IPS-18a (cell line): ENCODE measurements at regions not wholly inside any gene's neighbourhood (a gene's known extent, or its start where the extent isn't known, plus 50 kb on each side); places are given as distances from the start of the nearest gene placed in this dataset.

Source experiments
- H3K27ac ChIP-seq: one replicate; pipeline ENCODE4 v1.5.1; 2013; ENCODE audit warnings: low read length
- H3K27me3 ChIP-seq: one replicate; pipeline ENCODE4 v1.6.1; 2013; ENCODE audit warnings: mild to moderate bottlenecking, low read length; ENCODE audit not compliant: control insufficient read depth, insufficient read depth
- H3K36me3 ChIP-seq: one replicate; pipeline ENCODE4 v1.6.1; 2013; ENCODE audit warnings: low read depth, low read length; ENCODE audit not compliant: control insufficient read depth
- H3K4me1 ChIP-seq: one replicate; pipeline ENCODE4 v1.6.1; 2013; ENCODE audit warnings: low read depth, low read length; ENCODE audit not compliant: control insufficient read depth
- H3K4me3 ChIP-seq: one replicate; pipeline ENCODE4 v1.5.1; 2013; ENCODE audit warnings: low read length
- H3K9ac ChIP-seq: one replicate; pipeline ENCODE4 v1.6.1; 2013; ENCODE audit warnings: mild to moderate bottlenecking, low read length, moderate library complexity
- H3K9me3 ChIP-seq: one replicate; pipeline ENCODE4 v1.6.1; 2013; ENCODE audit warnings: low read depth, low read length; ENCODE audit not compliant: control insufficient read depth

- H3K9ac ChIP-seq, result no peak overlapping the region
- H3K27me3 ChIP-seq, result no peaks in the 10 kb centered on the region
- H3K4me1 ChIP-seq, result peaks cover 25% of the 10 kb centered on the region
- no peaks in the 10 kb centered on the region for H3K36me3 ChIP-seq
- H3K27ac ChIP-seq, result no peak overlapping the region
- no peak overlapping the region for H3K4me3 ChIP-seq
- no peaks in the 10 kb centered on the region for H3K9me3 ChIP-seq
Observed at GRCh38 chr6:142566628-142567396, 265.0 kb downstream of the ADGRG6 start.

GRCh38 chr6:142567461-142567860 lies 265.7 kb downstream of the ADGRG6 start:
- H3K9me3 ChIP-seq, result no peaks in the 10 kb centered on the region

GRCh38 chr6:142568857-142569597 lies 267.2 kb downstream of the ADGRG6 start:
- Histone ChIP-seq H3K4me1 (peaks cover 25% of the 10 kb centered on the region), H3K4me3 (no peak overlapping the region), H3K36me3 (no peaks in the 10 kb centered on the region), H3K27ac (no peak overlapping the region), H3K9ac (no peak overlapping the region), H3K9me3 (peaks cover 7% of the 10 kb centered on the region), H3K27me3 (no peaks in the 10 kb centered on the region)

More at GRCh38 chr6:142567461-142567860, 265.7 kb downstream of the ADGRG6 start:
- no peak overlapping the region for H3K27ac ChIP-seq
- peaks cover 25% of the 10 kb centered on the region for H3K4me1 ChIP-seq
- H3K4me3 ChIP-seq, result no peak overlapping the region
- H3K9ac ChIP-seq, result no peak overlapping the region
- no peaks in the 10 kb centered on the region for H3K36me3 ChIP-seq
- H3K27me3 ChIP-seq, result no peaks in the 10 kb centered on the region

DNA sequence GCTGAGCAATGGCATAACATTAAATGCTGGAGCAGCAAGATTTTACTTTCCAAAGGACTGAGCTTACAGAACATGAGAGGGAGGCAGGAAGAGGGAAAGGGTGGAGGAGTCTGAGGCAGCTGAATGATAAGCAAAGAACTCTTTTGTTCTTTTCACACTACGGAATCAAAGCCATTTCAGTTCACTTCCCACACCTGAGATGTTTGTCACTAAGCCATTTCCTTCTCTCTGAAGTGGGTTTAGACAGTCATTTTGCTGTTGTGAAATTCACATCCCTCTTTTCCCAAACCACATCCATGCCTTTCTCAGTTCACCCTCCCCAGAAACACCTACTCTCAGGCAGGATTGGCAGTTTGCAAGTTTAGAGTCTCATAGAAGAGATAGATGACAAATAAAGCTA lies 267.9 kb downstream of the ADGRG6 start:
- Histone ChIP-seq H3K4me1 (peaks cover 25% of the 10 kb centered on the region), H3K27me3 (no peaks in the 10 kb centered on the region), H3K9ac (no peak overlapping the region), H3K4me3 (no peak overlapping the region), H3K27ac (no peak overlapping the region), H3K9me3 (peaks cover 9% of the 10 kb centered on the region), H3K36me3 (no peaks in the 10 kb centered on the region)

DNA sequence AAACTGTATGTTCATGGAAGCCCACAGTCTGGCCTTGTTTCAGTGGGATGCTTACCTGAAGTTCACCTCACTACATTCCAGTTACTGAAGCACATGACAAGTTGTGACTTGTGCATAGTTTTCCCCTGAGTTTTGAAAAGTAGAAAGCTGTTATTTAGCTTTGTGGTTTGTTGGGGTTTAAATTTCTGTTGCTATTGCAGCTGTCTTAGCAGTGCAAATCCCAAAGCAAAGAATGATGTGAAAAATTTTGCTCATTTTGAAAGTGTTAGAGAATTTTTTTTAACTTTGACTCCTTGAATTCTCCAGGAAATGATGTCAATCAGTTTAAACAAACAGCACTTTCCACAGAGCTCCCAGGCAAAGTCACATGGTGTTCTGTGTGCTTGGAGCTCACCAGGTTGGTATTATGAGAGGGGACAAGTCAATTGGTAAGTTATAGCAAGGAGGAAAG lies 268.4 kb downstream of the ADGRG6 start:
- H3K36me3 ChIP-seq, result no peaks in the 10 kb centered on the region
- H3K9me3 ChIP-seq, result peaks cover 11% of the 10 kb centered on the region
- no peak overlapping the region for H3K9ac ChIP-seq
- no peak overlapping the region for H3K27ac ChIP-seq
- H3K4me3 ChIP-seq, result no peak overlapping the region
- H3K4me1 ChIP-seq, result peaks cover 25% of the 10 kb centered on the region
- no peaks in the 10 kb centered on the region for H3K27me3 ChIP-seq

- no peaks in the 10 kb centered on the region for H3K36me3 ChIP-seq
- H3K4me1 ChIP-seq, result no peaks in the 10 kb centered on the region
- no peaks in the 10 kb centered on the region for H3K27me3 ChIP-seq
- H3K9me3 ChIP-seq, result no peaks in the 10 kb centered on the region
- no peak overlapping the region for H3K9ac ChIP-seq
- H3K4me3 ChIP-seq, result no peak overlapping the region
- H3K27ac ChIP-seq, result no peak overlapping the region
Observed at GRCh38 chr6:142592876-142593275, 291.1 kb downstream of the ADGRG6 start.

GRCh38 chr6:142597836-142598235 lies 296.0 kb downstream of the ADGRG6 start:
- H3K27me3 ChIP-seq, result no peaks in the 10 kb centered on the region
- no peaks in the 10 kb centered on the region for H3K36me3 ChIP-seq
- no peak overlapping the region for H3K9ac ChIP-seq
- H3K4me3 ChIP-seq, result no peak overlapping the region
- no peaks in the 10 kb centered on the region for H3K9me3 ChIP-seq
- H3K27ac ChIP-seq, result no peak overlapping the region
- no peaks in the 10 kb centered on the region for H3K4me1 ChIP-seq

- Histone ChIP-seq H3K27me3 (no peaks in the 10 kb centered on the region), H3K27ac (no peak overlapping the region)
Observed at GRCh38 chr6:142601427-142601826, 299.6 kb downstream of the ADGRG6 start.

GRCh38 chr6:142602972-142603371 lies 301.2 kb downstream of the ADGRG6 start:
- H3K36me3 ChIP-seq, result no peaks in the 10 kb centered on the region
- H3K9me3 ChIP-seq, result no peaks in the 10 kb centered on the region
- H3K27me3 ChIP-seq, result no peaks in the 10 kb centered on the region
- H3K9ac ChIP-seq, result no peak overlapping the region
- H3K4me3 ChIP-seq, result no peak overlapping the region
- H3K27ac ChIP-seq, result no peak overlapping the region
- H3K4me1 ChIP-seq, result no peaks in the 10 kb centered on the region

More at GRCh38 chr6:142601427-142601826, 299.6 kb downstream of the ADGRG6 start:
- no peak overlapping the region for H3K4me3 ChIP-seq
- H3K4me1 ChIP-seq, result no peaks in the 10 kb centered on the region
- H3K36me3 ChIP-seq, result no peaks in the 10 kb centered on the region
- no peak overlapping the region for H3K9ac ChIP-seq
- no peaks in the 10 kb centered on the region for H3K9me3 ChIP-seq

- Histone ChIP-seq H3K27me3 (no peaks in the 10 kb centered on the region), H3K9ac (no peak overlapping the region), H3K36me3 (no peaks in the 10 kb centered on the region), H3K4me3 (no peak overlapping the region), H3K9me3 (no peaks in the 10 kb centered on the region), H3K27ac (no peak overlapping the region), H3K4me1 (no peaks in the 10 kb centered on the region)
Observed at GRCh38 chr6:142605922-142606485, 304.2 kb downstream of the ADGRG6 start.

DNA sequence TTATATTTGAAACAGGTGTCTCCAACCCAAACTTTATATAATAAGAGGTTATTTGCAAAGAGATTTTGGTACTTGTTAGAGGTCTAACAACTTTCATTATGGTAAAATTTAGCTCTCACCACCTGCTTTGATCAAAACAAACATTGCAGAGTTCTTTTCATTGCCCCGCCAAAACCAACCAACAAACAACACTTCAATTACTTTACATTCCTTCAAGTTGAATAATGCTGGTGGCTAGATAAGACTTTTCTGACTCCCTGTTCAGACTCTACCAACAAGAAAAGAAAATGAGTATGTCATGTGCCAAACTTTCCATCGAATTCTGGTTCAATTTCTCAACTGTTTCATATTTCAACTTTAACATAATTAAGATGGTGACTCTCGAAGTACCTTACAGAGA lies 311.1 kb downstream of the ADGRG6 start:
- Histone ChIP-seq H3K36me3 (no peaks in the 10 kb centered on the region), H3K4me1 (no peaks in the 10 kb centered on the region), H3K27me3 (no peaks in the 10 kb centered on the region), H3K9me3 (no peaks in the 10 kb centered on the region), H3K4me3 (no peak overlapping the region), H3K9ac (no peak overlapping the region), H3K27ac (no peak overlapping the region)
